Glomerular visceral epithelial cell (primary cell): ENCODE measurements at regions not wholly inside any gene's neighbourhood (a gene's known extent, or its start where the extent isn't known, plus 50 kb on each side); places are given as distances from the start of the nearest gene placed in this dataset.
"Not testable (repeated sequence)": the region's sequence is repeated elsewhere in the genome, so short reads cannot be mapped to it uniquely, and the experiment has no call there.

Experiments
- DNase-seq: peaks from one replicate; pipeline ENCODE4 v3.0.0-alpha.2; 2016; ENCODE audit errors: extremely low spot score

DNA sequence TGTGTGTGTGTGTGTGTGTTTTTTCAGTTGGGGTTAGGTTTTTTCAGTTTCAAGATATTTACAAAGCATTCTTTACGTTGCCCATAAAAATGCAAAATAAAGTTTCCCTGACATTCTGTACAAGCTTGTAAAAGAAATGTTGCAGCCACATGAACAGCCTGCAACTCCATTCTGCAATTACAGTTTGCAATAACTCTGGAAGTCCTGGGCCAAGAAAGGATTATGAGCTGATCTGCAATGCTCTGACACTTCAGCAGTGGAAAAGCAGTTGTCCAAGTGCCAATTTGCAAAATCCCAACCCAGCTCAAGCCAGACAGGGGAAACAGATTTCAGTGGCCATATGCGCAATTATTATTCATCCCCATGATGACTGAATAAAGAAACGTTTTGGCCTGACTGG, 322.1 kb downstream of the MEX3B start:
- DNase-seq = no peak

DNA sequence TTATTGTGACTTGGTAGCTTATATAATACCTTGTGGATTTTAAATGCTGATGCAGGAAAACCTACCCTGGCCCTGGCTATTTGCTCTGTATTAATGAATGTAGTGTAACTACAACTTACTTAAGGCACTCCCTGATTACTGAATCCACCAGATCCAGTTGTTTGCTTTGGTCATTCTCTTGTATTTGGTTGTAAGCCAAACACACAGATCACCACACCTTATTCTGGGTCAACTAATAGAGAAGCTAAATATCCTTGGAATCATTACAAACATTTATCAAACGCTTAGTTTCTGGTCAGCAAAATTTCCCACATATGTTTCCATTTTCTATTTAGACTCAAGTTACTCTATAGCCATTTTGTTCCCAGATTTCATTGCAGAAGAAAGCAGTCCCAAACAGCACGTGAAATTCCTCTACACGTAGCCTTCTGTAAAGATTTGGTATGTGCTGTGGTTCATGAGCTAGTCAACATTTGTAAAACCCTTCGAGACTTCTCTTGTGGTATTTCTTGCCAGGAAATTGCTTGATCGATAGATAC, 322.6 kb downstream of the MEX3B start:
- no peak for DNase-seq

DNA sequence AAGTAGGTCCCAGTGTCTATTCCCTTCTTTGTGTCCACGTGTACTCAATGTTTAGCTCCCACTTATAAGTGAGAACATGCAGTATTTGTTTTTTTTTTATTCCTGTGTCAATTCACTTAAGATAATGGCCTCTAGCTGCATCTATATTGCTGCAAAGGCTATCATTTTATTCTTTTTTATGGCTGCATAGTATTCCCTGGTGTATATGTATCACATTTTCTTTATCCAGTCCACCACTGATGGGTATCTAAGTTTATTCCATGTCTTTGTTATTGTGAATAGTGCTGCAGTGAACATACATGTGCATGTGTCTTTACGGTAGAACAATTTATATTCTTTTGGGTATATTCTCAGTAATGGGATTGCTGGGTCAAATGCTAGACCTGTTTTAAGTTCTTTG, 329.4 kb downstream of the MEX3B start:
- not testable (repeated sequence) for DNase-seq

DNA sequence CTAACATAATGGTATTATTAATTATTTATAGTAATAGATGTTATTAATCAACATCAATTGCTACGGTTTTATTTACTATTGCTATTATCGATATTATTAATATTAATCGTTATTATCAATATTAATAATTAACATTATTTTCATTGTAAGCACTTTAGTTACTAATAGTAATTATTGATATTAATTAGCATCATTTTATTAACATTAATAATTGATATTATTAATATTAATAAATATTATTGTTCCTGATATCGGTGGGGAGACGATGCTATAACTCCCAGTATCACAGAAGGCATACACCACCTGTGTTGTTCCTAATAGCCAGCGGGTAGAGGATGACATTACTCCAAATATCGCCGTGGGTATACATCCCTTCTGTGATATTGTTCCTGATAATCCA, 335.5 kb downstream of the MEX3B start:
- DNase-seq = no peak

DNA sequence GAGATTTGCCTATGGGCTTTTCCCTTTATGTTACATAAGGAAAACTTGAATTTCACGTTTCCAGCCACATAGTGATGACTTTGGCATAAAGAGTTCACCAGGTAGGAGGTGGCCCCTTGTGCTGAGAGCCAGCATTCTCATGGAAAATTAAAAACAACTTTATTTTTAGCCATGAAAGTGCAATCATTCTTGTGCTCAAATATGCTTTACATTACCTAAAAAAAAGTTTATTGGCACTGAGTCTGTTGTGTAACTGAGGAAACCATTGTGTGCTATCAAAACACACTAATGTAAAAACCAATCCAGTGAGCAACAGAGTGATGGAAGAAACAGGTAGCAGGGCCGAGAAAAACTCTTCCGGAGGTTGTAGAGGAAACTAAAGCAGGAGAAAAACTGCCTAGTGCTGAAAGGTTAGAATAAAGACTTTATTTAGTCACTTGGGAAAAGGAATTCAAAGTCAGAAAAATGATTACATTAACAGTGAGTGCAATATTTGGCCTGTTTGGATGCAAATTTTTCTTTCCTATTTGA, 332.9 kb upstream of the TMC3 start:
- DNase-seq = not testable (repeated sequence)

DNA sequence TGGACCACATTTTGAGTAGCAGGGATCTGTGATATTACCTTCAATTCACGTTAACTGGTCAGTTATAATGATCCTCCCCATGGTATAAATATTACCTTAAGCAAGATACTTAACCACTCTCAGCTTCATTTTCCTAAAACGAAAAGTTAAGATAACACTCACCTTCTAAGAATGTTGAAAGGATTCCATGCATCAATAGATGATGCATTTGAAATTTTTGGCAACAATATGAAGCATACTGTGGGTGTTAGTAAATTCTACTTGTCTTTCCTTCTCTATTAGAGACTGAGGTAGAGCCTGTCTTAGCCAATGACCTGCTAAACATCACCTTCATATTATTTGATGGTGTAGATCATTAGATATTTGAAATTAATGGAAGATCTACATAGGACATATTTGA, 331.7 kb upstream of the TMC3 start:
- DNase-seq = not testable (repeated sequence)

DNA sequence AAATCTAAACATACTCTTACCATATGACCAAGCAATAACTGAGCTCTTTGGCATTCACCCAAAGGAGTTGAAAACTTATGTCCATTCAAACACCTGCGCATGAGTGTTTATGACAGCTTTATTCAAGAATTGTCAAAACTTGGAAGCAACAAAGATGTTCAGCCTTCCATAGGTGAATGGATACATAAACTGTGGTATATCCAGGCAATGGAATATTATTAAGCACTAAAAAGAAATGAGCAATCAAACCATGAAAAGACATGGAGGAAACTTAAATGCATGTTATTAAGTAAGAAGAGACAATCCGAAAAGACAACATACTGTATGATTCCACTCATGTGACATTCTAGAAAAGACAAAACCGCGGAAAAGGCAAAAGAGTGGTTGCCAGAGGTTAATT, 312.0 kb upstream of the TMC3 start:
- DNase-seq = no peak

DNA sequence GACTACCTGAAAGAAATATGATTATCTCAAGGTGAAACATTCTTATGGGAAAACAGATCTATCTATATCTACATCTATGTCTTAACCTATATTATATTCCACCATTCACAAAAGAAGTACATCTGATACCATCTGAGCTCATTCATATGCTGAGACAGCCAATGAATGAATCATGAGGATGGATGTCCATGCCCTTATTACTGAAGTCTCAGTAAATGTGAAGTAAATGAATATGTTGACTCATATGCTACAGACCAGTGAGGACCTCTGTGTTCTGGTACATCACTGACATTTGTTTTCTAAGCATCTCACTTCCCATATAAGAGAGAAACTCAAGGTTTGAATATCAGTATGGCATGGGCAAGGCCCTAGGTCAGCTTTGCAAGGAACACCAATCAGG, 311.2 kb upstream of the TMC3 start:
- no peak for DNase-seq

DNA sequence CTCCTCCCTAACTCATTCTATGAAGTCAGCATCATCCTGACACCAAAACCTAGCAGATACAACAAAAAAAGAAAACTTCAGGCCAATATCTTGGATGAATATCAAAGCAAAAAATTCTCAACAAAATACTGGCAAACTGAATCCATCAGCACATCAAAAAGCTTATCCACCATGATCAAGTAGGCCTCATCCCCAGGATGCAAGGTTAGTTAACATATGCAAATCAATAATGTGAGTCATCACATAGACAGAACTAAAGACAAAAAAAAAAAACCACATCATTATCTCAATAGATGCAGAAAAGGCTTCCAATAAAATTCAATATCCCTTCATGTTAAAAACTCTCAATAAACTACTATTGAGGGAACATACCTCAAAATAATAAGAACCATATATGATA, 306.8 kb upstream of the TMC3 start:
- no peak for DNase-seq

DNA sequence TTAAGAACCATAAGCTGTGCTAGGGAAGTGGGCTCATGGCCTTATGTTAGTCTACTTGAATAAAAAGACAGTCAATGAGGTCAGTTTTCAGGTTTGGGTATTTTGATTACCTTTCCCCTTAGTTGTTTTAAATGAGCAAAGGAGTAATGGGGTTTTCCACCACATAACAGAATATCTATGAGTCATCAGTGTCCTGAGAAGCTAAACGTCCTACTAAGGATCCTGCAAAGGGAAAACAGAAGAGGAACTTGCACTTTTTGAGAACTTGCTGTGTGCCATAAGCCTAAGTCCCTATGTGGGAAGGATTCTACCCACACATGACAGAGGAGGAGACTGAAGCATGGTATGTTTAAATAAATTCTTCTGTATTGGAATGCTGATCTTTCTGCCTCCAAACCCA, 292.8 kb upstream of the TMC3 start:
- no peak for DNase-seq

DNA sequence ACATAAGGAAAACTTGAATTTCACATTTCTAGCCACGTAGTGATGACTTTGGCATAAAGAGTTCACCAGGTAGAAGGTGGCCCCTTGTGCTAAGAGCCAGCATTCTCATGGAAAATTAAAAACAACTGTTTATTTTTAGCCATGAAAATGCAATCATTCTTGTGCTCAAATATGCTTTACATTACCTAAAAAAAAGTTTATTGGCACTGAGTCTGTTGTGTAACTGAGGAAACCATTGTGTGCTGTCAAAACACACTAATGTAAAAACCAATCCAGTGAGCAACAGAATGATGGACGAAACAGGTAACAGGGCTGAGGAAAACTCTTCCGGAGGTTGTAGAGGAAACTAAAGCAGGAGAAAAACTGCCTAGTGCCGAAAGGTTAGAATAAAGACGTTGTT, 287.0 kb upstream of the TMC3 start:
- no peak for DNase-seq

DNA sequence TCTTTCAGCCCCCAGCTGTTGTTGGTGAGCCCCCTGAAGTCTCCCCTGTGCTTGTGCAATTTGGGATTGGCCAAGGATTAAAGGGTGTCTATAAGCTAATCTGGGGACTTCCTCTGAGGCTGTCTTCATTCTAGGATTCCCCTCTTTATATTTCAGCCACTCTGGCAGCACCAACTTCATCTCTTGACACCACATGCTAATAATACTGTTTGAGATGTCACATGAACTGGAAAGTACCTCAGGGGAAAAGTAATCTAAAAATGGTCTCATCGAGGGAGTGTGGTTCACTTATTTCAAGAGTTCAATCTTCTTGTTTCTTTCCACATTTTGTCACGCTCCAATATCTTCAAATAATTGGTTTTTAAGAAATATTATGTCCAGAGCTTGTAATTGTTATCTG, 279.2 kb upstream of the TMC3 start:
- no peak for DNase-seq

DNA sequence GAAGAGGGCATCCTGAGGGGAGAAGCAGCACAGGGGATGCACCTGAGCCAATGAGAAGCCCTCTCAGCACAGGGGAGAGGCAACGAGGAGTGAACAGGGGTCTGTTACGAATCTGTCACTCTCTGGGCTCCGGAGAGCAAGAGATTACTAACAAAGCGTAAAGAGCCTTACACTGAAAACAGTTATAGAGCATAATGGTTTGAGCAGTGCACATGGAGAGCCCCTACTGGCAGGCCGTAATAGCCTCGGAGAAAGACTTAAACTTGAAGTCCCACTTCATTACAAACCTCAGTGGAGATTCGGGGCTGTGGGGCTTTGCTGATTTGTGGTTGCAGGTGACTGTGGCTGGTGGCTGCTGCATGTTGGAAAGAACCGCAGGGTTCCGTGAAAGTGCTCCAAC, 271.5 kb upstream of the TMC3 start:
- no peak for DNase-seq

DNA sequence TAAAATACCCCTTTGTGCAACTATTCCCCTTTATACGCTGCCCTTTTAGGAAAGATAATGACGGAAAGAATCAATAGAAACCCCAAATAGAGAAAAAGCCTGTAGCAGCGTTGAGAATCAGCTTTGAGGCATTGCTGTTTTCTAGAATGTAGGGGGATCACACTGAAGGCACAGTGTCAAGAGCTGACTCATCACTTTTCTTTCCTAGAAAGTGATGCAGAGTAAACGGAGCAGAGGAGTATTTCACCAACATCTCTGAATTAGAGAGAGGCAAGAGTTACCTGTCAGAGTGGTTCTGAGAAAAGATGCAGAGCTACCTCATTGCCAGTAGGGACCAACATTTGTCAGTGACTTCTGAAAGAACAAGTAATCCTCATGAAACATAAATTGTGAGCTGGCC, 269.8 kb upstream of the TMC3 start:
- no peak for DNase-seq

DNA sequence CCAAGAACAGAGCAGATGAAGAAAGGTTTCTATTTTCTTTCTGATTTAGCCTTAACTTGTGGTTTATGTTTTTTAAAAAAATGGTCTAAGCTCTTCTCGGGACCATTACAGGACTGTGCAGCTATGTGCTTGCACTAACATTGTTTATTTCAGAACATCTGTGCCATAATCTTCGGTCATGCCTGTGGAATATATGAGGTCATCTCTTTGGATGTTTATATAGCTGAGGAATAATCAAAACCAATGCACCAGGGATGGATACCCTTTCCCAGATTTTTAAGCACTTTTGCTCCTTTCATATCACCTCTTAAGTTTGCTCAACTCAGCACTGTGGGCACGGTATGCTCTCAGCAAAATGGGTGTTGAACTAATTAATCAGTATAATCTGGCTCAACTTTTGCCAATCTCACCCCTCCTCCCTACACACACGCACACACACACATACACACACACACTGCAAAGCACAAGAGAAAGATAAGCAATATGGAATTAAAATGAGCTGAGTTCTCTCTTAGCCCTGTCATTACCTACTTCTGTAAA, 268.5 kb upstream of the TMC3 start:
- DNase-seq = no peak

DNA sequence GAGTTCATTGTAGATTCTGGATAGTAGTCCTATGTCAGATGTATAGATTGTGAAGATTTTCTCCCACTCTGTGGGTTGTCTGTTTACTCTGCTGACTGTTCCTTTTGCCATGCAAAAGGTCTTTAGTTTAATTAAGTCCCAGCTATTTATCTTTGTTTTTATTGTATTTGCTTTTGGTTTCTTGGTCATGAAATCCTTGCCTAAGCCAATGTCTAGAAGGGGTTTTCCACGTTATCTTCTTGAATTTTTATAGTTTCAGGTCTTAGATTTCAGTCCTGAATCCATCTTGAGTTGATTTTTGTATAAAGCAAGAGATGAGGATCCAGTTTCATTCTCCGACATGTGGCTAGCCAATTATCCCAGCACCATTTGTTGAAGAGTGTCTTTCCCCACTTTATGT, 262.1 kb upstream of the TMC3 start:
- not testable (repeated sequence) for DNase-seq

DNA sequence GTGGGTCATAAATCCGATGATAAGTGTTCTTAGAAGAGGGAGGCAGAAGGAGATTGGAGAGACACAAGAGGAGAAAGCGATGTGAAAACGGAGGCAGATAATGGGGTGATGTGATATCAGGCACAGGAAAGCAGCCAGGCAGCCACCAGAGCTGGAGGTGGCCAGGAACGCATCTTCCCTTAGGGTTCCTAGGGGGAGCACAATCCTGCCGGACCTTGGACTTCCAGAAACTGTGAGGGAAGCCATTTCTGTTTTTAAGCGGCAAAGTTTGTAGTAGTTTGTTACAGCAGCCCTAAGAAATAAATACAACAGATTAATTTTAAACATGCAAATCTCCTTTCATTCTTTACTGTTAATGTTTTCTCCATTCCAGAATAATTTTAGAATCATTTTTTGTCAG, 259.9 kb upstream of the TMC3 start:
- DNase-seq = no peak

DNA sequence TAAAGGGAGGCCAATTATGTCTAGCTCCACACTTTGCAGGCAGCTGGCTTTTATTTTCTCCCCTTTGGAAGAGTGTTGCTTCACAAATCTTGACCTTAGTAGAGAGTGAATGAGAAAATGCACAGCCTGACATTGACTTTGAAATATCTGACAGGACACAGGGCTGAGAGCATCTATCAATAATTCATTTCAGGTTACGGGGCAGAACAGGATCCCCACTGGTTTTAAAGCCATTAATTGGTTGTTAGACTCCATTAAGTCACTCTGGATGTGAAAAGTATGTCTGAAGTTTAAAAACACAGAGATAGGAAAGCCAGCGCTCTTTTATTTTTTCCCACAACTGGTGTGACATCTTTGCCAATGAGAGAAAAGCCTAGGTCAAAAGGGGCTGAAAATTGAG, 251.9 kb upstream of the TMC3 start:
- no peak for DNase-seq

DNA sequence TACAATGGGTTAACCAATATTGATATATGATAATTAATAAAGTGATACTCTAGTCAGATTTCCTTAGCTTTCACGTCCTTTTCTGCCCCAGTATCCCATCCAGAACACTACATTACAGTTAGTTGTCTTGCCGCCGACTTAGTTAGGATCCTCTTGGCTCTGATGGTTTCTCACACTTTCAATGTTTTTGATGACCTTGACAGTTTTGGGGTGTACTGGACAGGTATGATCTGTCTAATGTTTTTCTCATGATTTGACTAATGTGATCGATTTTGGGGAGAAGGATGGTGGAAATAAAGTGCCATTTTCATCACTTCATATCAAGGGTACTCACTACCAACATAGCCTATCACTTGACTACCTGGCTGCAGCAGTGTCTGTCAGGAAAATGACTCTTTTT, 245.0 kb upstream of the TMC3 start:
- DNase-seq = no peak

DNA sequence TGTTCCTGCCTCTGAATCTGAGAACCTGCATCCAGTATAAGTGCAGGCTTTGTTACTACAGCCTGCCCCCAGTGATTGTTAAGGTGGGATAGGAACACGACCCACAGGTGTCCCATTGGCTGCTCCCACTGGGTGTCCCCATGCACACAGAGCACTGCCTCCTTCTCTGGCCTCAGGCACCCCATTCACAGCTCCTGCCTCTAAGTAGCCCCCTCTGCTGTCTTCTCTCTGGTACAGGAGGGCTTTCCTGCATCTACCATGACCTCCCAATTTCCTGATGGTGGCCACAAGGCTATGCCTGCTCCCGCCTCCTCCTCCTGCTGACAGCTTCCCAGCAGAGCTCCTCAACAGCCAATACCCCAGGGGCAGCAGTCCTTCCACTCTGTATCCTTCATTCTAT, 238.6 kb upstream of the TMC3 start:
- no peak for DNase-seq

DNA sequence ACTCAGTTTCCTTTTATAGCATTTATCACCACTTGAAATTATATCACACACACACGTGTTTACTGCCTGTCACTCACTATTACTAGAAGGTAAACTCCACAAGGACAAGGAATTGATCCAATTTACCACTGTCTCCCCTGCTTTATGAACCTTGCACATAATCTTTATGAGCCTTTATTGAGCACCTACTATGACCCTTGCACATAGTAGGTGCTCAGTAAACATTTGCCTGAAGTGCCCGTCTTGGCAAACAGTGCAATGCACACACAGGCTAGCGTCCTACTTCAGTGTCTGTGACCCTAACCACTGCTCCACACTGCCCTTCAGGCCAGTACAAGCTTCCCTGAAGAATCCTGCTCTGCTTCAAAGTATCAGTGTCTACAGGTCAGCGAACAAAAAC, 237.7 kb upstream of the TMC3 start:
- no peak for DNase-seq

DNA sequence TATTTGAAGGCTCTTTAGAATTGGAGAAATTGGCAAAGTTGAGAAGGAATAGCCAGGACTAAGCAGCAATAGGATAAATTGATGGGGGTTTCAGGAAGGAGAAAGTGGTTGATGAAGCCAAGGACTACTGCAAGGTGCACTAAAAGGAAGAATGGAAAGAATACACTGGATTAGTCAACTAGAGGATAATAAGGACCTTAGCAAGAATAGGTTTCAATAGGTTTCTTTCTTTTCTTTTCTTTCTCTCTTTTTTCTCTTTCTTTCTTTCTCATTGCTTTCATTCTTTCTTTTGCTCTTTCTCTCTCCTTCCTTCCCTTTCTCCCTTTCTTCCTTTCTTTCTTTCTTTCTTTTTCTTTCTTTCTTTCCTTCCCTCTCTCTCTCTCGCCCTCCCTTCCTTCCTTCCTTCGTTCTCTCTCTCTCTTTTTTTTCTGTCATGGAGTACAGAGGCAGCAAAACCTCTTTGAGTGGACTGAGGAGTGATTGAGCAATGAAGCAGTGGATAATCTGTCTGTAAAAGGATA, 234.4 kb upstream of the TMC3 start:
- no peak for DNase-seq

DNA sequence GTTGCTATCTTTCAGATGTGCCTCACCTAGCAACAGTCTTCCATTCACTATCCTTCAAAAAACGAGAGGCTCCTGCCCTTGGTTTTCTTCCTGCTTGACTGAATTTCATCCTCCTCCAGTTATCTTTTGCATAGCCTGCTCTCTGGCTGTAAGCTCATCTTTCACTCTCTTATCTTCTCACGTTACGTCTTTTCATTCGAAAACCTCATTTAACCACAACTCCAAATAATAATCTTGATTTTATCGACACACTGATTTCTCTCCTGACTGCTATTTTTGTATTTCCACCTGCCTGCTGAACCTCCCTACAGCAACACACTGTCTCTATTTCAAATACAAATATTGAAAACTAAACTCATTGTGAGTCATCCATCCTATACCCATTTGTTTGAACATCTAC, 230.7 kb upstream of the TMC3 start:
- no peak for DNase-seq
